GM12878 (cell line): ENCODE measurements at regions not wholly inside any gene's neighbourhood (a gene's known extent, or its start where the extent isn't known, plus 50 kb on each side); places are given as distances from the start of the nearest gene placed in this dataset.

Experiments
- EZH2 ChIP-seq: IDR thresholded peaks from 2 replicates; pipeline ENCODE4 v1.6.1; 2012; ENCODE audit warnings: low read depth, mild to moderate bottlenecking, control low read depth, inconsistent platforms, low read length, borderline replicate concordance; ENCODE audit not compliant: control insufficient read depth
- POLR2AphosphoS5 ChIP-seq: IDR thresholded peaks from 2 replicates; pipeline ENCODE4 v1.6.1; 2011; ENCODE audit warnings: mild to moderate bottlenecking, low read length, inconsistent platforms
- USF2 ChIP-seq: IDR thresholded peaks from 2 replicates; pipeline ENCODE4 v1.6.1; 2011; ENCODE audit warnings: low read depth, low read length, improper control_type of control experiment, borderline replicate concordance

GRCh38 chr14:45798659-45799058 is 545.7 kb upstream of the MIS18BP1 start:
- TF ChIP-seq USF2 (no peak), POLR2AphosphoS5 (no peak), EZH2 (no peak)
